Colonic mucosa (tissue), 4 donors: ENCODE measurements at regions not wholly inside any gene's neighbourhood (a gene's known extent, or its start where the extent isn't known, plus 50 kb on each side); places are given as distances from the start of the nearest gene placed in this dataset.

ENCODE experiments used
- DNase-seq: peaks from one replicate; pipeline ENCODE4 v3.0.0-alpha.2; 2020
- H3K27ac ChIP-seq: fragments of 200-600 bp; one replicate; pipeline ENCODE4 v1.8.0; 2021
- H3K27me3 ChIP-seq: fragments of 200-600 bp; one replicate; pipeline ENCODE4 v1.8.0; 2021
- H3K36me3 ChIP-seq: fragments of 200-600 bp; one replicate; pipeline ENCODE4 v1.8.0; 2021
- H3K4me1 ChIP-seq: fragments of 200-600 bp; one replicate; pipeline ENCODE4 v1.8.0; 2021; ENCODE audit warnings: mild to moderate bottlenecking
- H3K4me3 ChIP-seq: fragments of 200-600 bp; one replicate; pipeline ENCODE4 v1.8.0; 2021
- H3K9ac ChIP-seq, 2 donors: one replicate each; pipeline ENCODE4 v1.7.0; 2013; ENCODE audit warnings: control low read depth in 2 of 2, low read depth in 2 of 2, low read length in 2 of 2
- H3K9me3 ChIP-seq: fragments of 200-600 bp; one replicate; pipeline ENCODE4 v1.8.0; 2021
- intact Hi-C: fragments of 100-400 bp; cut with DNase I; formaldehyde crosslinking; loops from one replicate; pipeline ENCODE4 v1.14.1; 2022
- TF ChIP-seq, protein P1 (sequence below): fragments of 200-600 bp; IDR thresholded peaks from one replicate; pipeline ENCODE4 v1.8.0; 2022; ENCODE audit warnings: antibody characterized with exemption, mild to moderate bottlenecking
- donor health status: healthy.
- donor health status: DM: no; HTN: no; CAD: no.
- donor health status: DM: no; HTN: no; CAD: no.

DNA sequence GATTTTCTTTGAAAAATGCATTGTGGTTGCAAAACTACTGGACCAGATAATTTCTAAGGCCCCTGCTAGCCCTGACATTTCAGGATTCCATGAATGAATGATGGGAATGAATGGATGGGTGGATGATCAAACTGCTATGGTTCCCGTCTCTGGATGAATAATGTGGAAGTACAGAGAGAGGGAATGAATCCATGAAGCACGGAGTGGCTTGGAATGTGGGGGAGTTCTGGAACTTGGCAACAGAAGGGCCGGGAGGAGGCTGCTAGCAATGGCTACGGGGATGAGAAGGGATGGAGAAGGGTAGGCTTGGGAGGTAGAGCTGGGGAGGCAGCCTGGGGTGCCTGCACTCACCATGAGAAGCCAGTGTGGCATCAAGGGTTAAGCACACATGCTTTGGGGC, 84.8 kb downstream of the NCR2 start:
- no peaks in the 10 kb centered on the region for H3K9me3 ChIP-seq
- no peaks in the 10 kb centered on the region for H3K27me3 ChIP-seq
- TF ChIP-seq, protein P1, sequence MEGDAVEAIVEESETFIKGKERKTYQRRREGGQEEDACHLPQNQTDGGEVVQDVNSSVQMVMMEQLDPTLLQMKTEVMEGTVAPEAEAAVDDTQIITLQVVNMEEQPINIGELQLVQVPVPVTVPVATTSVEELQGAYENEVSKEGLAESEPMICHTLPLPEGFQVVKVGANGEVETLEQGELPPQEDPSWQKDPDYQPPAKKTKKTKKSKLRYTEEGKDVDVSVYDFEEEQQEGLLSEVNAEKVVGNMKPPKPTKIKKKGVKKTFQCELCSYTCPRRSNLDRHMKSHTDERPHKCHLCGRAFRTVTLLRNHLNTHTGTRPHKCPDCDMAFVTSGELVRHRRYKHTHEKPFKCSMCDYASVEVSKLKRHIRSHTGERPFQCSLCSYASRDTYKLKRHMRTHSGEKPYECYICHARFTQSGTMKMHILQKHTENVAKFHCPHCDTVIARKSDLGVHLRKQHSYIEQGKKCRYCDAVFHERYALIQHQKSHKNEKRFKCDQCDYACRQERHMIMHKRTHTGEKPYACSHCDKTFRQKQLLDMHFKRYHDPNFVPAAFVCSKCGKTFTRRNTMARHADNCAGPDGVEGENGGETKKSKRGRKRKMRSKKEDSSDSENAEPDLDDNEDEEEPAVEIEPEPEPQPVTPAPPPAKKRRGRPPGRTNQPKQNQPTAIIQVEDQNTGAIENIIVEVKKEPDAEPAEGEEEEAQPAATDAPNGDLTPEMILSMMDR: no peak
- no peak overlapping the region for H3K27ac ChIP-seq
- no peak overlapping the region for H3K4me3 ChIP-seq
- no peaks in the 10 kb centered on the region for H3K4me1 ChIP-seq
- DNase-seq: no peak
- H3K9ac ChIP-seq: no peak overlapping the region
- intact Hi-C loops: no loop called here
- H3K36me3 ChIP-seq: no peaks in the 10 kb centered on the region

DNA sequence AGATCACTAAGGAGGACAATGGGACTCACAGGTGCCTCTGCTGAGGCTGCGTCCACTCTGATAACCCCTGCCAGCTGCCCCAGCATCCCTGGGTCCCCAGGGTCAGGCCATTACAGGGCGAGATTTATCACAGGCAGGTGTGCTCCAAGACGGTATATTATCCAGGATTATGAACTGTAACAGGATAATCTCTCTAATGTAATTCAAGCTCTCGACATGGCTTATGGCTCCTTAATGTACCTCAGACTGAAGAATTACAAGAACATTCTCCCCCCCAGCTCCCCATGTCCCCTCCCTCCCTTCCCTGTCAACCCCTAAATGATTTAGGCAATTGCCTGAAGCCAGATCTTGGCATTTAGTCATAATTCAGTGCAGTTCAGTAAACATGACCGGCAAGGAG, 86.8 kb downstream of the NCR2 start:
- Histone ChIP-seq H3K4me3 (no peak overlapping the region), H3K27ac (no peak overlapping the region), H3K27me3 (peaks cover 8% of the 10 kb centered on the region), H3K9ac (no peak overlapping the region), H3K36me3 (no peaks in the 10 kb centered on the region), H3K9me3 (no peaks in the 10 kb centered on the region), H3K4me1 (peaks cover 2% of the 10 kb centered on the region)
- DNase-seq: no peak
- intact Hi-C loops: no loop called here
- TF ChIP-seq, protein P1: no peak

DNA sequence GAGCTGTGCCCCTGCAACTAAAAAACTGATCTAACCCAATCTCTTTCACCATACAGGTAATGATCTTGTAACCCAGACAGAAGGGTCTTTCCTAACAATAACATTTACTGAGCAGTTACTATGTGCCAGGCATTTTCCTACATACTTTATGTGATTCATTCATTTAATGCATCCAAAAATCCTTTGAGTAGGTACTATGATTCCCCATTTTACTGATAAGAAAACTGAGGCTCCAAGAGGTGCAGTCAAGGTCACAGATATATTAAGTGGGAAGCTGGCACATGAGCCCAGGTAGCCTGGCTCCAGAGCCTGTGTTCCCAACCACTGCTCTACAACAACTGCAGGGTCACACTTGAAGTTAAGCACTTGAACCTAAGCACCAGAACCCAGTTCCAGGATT, 87.6 kb downstream of the NCR2 start:
- no peaks in the 10 kb centered on the region for H3K9me3 ChIP-seq
- intact Hi-C loops: no loop called here
- H3K27ac ChIP-seq: no peak overlapping the region
- peaks cover 14% of the 10 kb centered on the region for H3K27me3 ChIP-seq
- H3K4me1 ChIP-seq: peaks cover 8% of the 10 kb centered on the region
- no peaks in the 10 kb centered on the region for H3K36me3 ChIP-seq
- no peak overlapping the region for H3K9ac ChIP-seq
- TF ChIP-seq, protein P1: no peak
- no peak overlapping the region for H3K4me3 ChIP-seq
- no peak for DNase-seq

DNA sequence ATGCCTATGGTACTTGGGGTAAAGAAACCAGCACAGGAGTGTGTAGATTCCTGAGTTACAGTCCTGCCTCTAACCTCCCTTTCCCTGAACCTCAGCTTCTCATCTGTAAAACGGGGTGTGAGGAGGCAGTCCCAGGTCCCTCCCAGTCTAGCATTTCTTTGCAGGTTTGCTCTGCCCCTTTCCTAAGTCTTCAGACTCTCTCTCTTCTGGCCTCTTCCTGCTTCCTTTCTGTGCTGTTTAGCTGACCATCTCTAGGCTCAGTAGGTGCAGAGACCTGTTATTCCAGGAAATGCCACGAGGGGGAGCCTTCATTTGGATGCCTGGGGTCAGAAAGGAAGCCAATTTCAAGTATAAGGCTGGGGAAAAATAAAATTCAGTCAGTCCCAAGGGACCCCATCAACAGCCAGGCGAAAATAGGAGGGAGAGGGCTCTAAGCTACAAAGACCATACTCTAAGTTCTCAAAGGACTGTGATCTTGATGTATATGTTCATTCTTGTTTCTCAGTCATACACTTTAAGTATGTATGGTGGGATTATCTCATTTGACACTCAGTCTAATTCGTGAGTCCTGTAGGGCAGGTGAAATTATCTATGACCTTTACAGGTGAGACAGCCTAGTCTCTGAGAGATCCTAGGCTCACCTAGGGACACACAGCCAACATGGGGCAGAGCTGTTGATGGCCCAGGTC, 89.1 kb downstream of the NCR2 start:
- peaks cover 8% of the 10 kb centered on the region for H3K4me1 ChIP-seq
- intact Hi-C loops: loop anchor here (2.0 kb wide), 1 partner anchor 168 kb away; no protein-coding TSS in a partner anchor
- no peaks in the 10 kb centered on the region for H3K9me3 ChIP-seq
- peaks cover 14% of the 10 kb centered on the region for H3K27me3 ChIP-seq
- no peaks in the 10 kb centered on the region for H3K36me3 ChIP-seq
- no peak overlapping the region for H3K9ac ChIP-seq
- H3K27ac ChIP-seq: no peak overlapping the region
- no peak overlapping the region for H3K4me3 ChIP-seq
- peak; percentile 92 for DNase-seq
- TF ChIP-seq, protein P1: peak; percentile 84

DNA sequence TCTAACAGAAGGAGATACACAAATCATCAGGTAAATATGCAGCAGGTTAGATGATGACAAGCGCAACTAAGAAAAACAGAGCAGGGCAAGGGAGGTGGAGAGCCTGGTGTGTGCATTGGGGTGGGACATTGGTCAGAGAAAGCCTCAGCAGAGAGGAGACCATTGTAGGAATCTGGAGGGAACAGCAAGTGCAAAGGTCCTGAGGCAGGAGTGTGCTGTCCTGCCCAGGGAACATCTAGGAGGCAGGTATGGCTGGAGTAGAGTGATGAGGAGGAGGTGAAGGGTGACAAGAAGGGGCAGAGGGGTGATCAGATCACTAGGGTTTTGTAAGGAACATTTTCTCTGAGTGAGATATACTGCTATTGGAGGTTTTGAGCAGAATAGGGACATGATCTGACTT, 90.1 kb downstream of the NCR2 start:
- H3K9ac ChIP-seq: no peak overlapping the region
- H3K4me3 ChIP-seq: no peak overlapping the region
- H3K27me3 ChIP-seq: peaks cover 14% of the 10 kb centered on the region
- no peak for DNase-seq
- H3K27ac ChIP-seq: no peak overlapping the region
- peaks cover 8% of the 10 kb centered on the region for H3K4me1 ChIP-seq
- intact Hi-C loops: loop anchor here (2.0 kb wide), 1 partner anchor 167 kb away; no protein-coding TSS in a partner anchor
- TF ChIP-seq, protein P1: no peak
- H3K36me3 ChIP-seq: no peaks in the 10 kb centered on the region
- no peaks in the 10 kb centered on the region for H3K9me3 ChIP-seq
